HEK293 (cell line): ENCODE measurements at regions not wholly inside any gene's neighbourhood (a gene's known extent, or its start where the extent isn't known, plus 50 kb on each side); places are given as distances from the start of the nearest gene placed in this dataset.

Experiments
- CTCF ChIA-PET: fragments of 350-600 bp; formaldehyde crosslinking; extraction: SDS; loops from one replicate; lab custom pipeline; 2021; ENCODE audit warnings: antibody characterized with exemption; lab: Yijun Ruan, JAX
- POLR2A ChIA-PET: fragments of 300-600 bp; formaldehyde crosslinking; extraction: SDS; loops from one replicate; lab custom pipeline; 2020; ENCODE audit warnings: antibody characterized with exemption, inconsistent platforms; lab: Yijun Ruan, JAX
- H3K27ac ChIP-seq: fragments of 200-500 bp; sonication (Bioruptor generic); 2 replicates; pipeline ENCODE4 v1.5.1; 2014; ENCODE audit warnings: low read depth, low read length, control low read depth, inconsistent platforms; ENCODE audit errors: extremely low read depth
- H3K36me3 ChIP-seq, 2 experiments: fragments of 200-500 bp in 1 of 2; sonication (Bioruptor generic) in 1 of 2; 1 replicate in 1 of 2; 2 replicates in 1 of 2; pipeline ENCODE4 v1.5.1; 2014 to 2017; ENCODE audit warnings: inconsistent platforms in 2 of 2, low read length in 2 of 2; ENCODE audit not compliant: control insufficient read depth in 2 of 2, insufficient read depth in 1 of 2
- H3K4me1 ChIP-seq: fragments of 200-500 bp; sonication (Bioruptor generic); 2 replicates; pipeline ENCODE4 v1.5.1; 2014; ENCODE audit warnings: mild to moderate bottlenecking, low read length, inconsistent platforms; ENCODE audit not compliant: control insufficient read depth, insufficient read depth
- H3K4me3 ChIP-seq: 2 replicates; pipeline ENCODE4 v1.5.1; 2011; ENCODE audit warnings: low read depth, mild to moderate bottlenecking, control low read depth, low read length, moderate library complexity
- H3K9me3 ChIP-seq: fragments of 200-500 bp; sonication (Bioruptor generic); 2 replicates; pipeline ENCODE4 v1.5.1; 2014; ENCODE audit warnings: low read depth, low read length, inconsistent platforms; ENCODE audit not compliant: control insufficient read depth, insufficient read depth
- BCL11B ChIP-seq: fragments of 450-650 bp; formaldehyde crosslinking; IDR thresholded peaks from 2 replicates; pipeline ENCODE4 v1.5.1; 2016; ENCODE audit warnings: low read depth, missing biosample characterization, missing genetic modification characterization
- EGR2 ChIP-seq: fragments of 450-650 bp; formaldehyde crosslinking; IDR thresholded peaks from 2 replicates; pipeline ENCODE4 v1.5.1; 2016; ENCODE audit warnings: low read depth, missing biosample characterization, missing genetic modification characterization
- GLI2 ChIP-seq: fragments of 450-650 bp; formaldehyde crosslinking; IDR thresholded peaks from 2 replicates; pipeline ENCODE4; 2017; ENCODE audit warnings: missing biosample characterization, missing genetic modification characterization, low read depth, borderline replicate concordance
- GLIS2 ChIP-seq: fragments of 450-650 bp; formaldehyde crosslinking; IDR thresholded peaks from 2 replicates; pipeline ENCODE4 v1.5.1; 2016; ENCODE audit warnings: missing biosample characterization, missing genetic modification characterization
- MYNN ChIP-seq: fragments of 450-650 bp; formaldehyde crosslinking; IDR thresholded peaks from 2 replicates; pipeline ENCODE4 v1.5.1; 2016; ENCODE audit warnings: missing biosample characterization, missing genetic modification characterization, borderline replicate concordance
- PRDM4 ChIP-seq: fragments of 450-650 bp; formaldehyde crosslinking; IDR thresholded peaks from 2 replicates; pipeline ENCODE4 v1.5.1; 2017; ENCODE audit warnings: missing biosample characterization, missing genetic modification characterization
- SP3 ChIP-seq: fragments of 450-650 bp; formaldehyde crosslinking; IDR thresholded peaks from 2 replicates; pipeline ENCODE4 v1.5.1; 2016; ENCODE audit warnings: missing biosample characterization, missing genetic modification characterization
- ZNF132 ChIP-seq: fragments of 450-650 bp; formaldehyde crosslinking; IDR thresholded peaks from 2 replicates; pipeline ENCODE4 v1.5.1; 2017; ENCODE audit warnings: missing biosample characterization, missing genetic modification characterization, borderline replicate concordance
- ZNF211 ChIP-seq: fragments of 450-650 bp; formaldehyde crosslinking; IDR thresholded peaks from 2 replicates; pipeline ENCODE4 v1.5.1; 2016; ENCODE audit warnings: low read depth, missing biosample characterization, missing genetic modification characterization
- ZNF311 ChIP-seq: fragments of 450-650 bp; formaldehyde crosslinking; IDR thresholded peaks from 2 replicates; pipeline ENCODE4 v1.5.1; 2017; ENCODE audit warnings: missing biosample characterization, missing genetic modification characterization, borderline replicate concordance
- ZNF423 ChIP-seq: fragments of 450-650 bp; formaldehyde crosslinking; IDR thresholded peaks from 2 replicates; pipeline ENCODE4 v1.5.1; 2016; ENCODE audit warnings: missing biosample characterization, missing genetic modification characterization
- ZNF449 ChIP-seq: fragments of 450-650 bp; formaldehyde crosslinking; IDR thresholded peaks from 2 replicates; pipeline ENCODE4 v1.5.1; 2017; ENCODE audit warnings: missing biosample characterization, mild to moderate bottlenecking, missing genetic modification characterization, moderate library complexity
- ZNF544 ChIP-seq: fragments of 450-650 bp; formaldehyde crosslinking; IDR thresholded peaks from 2 replicates; pipeline ENCODE4 v1.5.0; 2017; ENCODE audit warnings: missing biosample characterization, missing genetic modification characterization
- ZNF548 ChIP-seq: fragments of 450-650 bp; formaldehyde crosslinking; IDR thresholded peaks from 2 replicates; pipeline ENCODE4 v1.5.1; 2016; ENCODE audit warnings: missing biosample characterization, missing genetic modification characterization
- ZNF560 ChIP-seq: fragments of 450-650 bp; formaldehyde crosslinking; IDR thresholded peaks from 2 replicates; pipeline ENCODE4 v1.5.1; 2017; ENCODE audit warnings: missing biosample characterization, missing genetic modification characterization, borderline replicate concordance
- ZNF580 ChIP-seq: fragments of 450-650 bp; formaldehyde crosslinking; IDR thresholded peaks from 2 replicates; pipeline ENCODE4 v1.5.1; 2016; ENCODE audit warnings: missing biosample characterization, missing genetic modification characterization
- ZNF596 ChIP-seq: fragments of 450-650 bp; IDR thresholded peaks from 2 replicates; pipeline ENCODE4 v1.5.0; 2018; ENCODE audit warnings: missing biosample characterization, mild to moderate bottlenecking, missing genetic modification characterization, moderate library complexity
- ZNF610 ChIP-seq: fragments of 450-650 bp; formaldehyde crosslinking; IDR thresholded peaks from 2 replicates; pipeline ENCODE4 v1.5.1; 2016; ENCODE audit warnings: missing biosample characterization, missing genetic modification characterization, borderline replicate concordance
- ZNF623 ChIP-seq: fragments of 450-650 bp; formaldehyde crosslinking; IDR thresholded peaks from 2 replicates; pipeline ENCODE4 v1.5.1; 2016; ENCODE audit warnings: missing biosample characterization, missing genetic modification characterization
- ZNF791 ChIP-seq: fragments of 450-650 bp; formaldehyde crosslinking; IDR thresholded peaks from 2 replicates; pipeline ENCODE4 v1.5.1; 2016; ENCODE audit warnings: missing biosample characterization, missing genetic modification characterization
- ZNF843 ChIP-seq: fragments of 450-650 bp; formaldehyde crosslinking; IDR thresholded peaks from 2 replicates; pipeline ENCODE4 v1.5.1; 2016; ENCODE audit warnings: missing biosample characterization, missing genetic modification characterization
- ZSCAN18 ChIP-seq: fragments of 450-650 bp; formaldehyde crosslinking; IDR thresholded peaks from 2 replicates; pipeline ENCODE4 v1.5.1; 2016; ENCODE audit warnings: missing biosample characterization, missing genetic modification characterization

GRCh38 chr3:8279886-8280550, 221.6 kb upstream of the LMCD1 start:
- H3K4me3 ChIP-seq: no peak overlapping the region
- H3K9me3 ChIP-seq: no peaks in the 10 kb centered on the region
- no peaks in the 10 kb centered on the region for H3K4me1 ChIP-seq
- no peak overlapping the region for H3K27ac ChIP-seq
- no peaks in the 10 kb centered on the region for H3K36me3 ChIP-seq
- POLR2A ChIA-PET: no interaction called here
- CTCF ChIA-PET: interaction anchor here (0.6 to 1.6 kb wide), 5 partner anchors 8 to 493 kb away, joined by 3 to 6 read pairs (median 3); no protein-coding TSS in a partner anchor
- TF ChIP-seq EGR2 (tag by site-specific recombination) (0 out of 2 replicates have a peak, but pooled peaks have one; percentile 24), BCL11B (tag by site-specific recombination) (no peak)

GRCh38 chr3:8282541-8283165, 219.0 kb upstream of the LMCD1 start:
- H3K4me3 ChIP-seq: no peak overlapping the region
- POLR2A ChIA-PET: no interaction called here
- no peak overlapping the region for H3K27ac ChIP-seq
- no peaks in the 10 kb centered on the region for H3K9me3 ChIP-seq
- TF ChIP-seq ZNF548 (tag by site-specific recombination): no peak
- TF ChIP-seq, all 188 proteins: peak for 0
- no peaks in the 10 kb centered on the region for H3K4me1 ChIP-seq
- no peaks in the 10 kb centered on the region for H3K36me3 ChIP-seq
- CTCF ChIA-PET: no interaction called here

GRCh38 chr3:8283193-8283592, 218.4 kb upstream of the LMCD1 start:
- no peaks in the 10 kb centered on the region for H3K9me3 ChIP-seq
- POLR2A ChIA-PET: no interaction called here
- TF ChIP-seq ZNF311 (tag by site-specific recombination) (no peak), ZSCAN18 (tag by site-specific recombination) (no peak), BCL11B (tag by site-specific recombination) (no peak), ZNF560 (no peak), ZNF211 (tag by site-specific recombination) (no peak), ZNF623 (tag by site-specific recombination) (no peak), ZNF596 (no peak), SP3 (tag by site-specific recombination) (no peak), ZNF449 (tag by site-specific recombination) (no peak), ZNF791 (tag by site-specific recombination) (no peak), ZNF132 (tag by site-specific recombination) (no peak)
- no peak overlapping the region for H3K4me3 ChIP-seq
- CTCF ChIA-PET: no interaction called here
- H3K27ac ChIP-seq: no peak overlapping the region
- no peaks in the 10 kb centered on the region for H3K4me1 ChIP-seq
- H3K36me3 ChIP-seq: no peaks in the 10 kb centered on the region

- ChIA-PET POLR2A (no interaction called here), CTCF (interaction anchor here (0.6 to 3.7 kb wide), 3 partner anchors 16 to 131 kb away, joined by 3 to 13 read pairs (median 7); no protein-coding TSS in a partner anchor)
- no peak overlapping the region for H3K4me3 ChIP-seq
- H3K9me3 ChIP-seq: no peaks in the 10 kb centered on the region
- no peak overlapping the region for H3K27ac ChIP-seq
- no peaks in the 10 kb centered on the region for H3K36me3 ChIP-seq
- H3K4me1 ChIP-seq: no peaks in the 10 kb centered on the region
- TF ChIP-seq ZNF423 (tag by site-specific recombination): no peak
- TF ChIP-seq ZNF610 (tag by site-specific recombination): no peak
- no peak for TF ChIP-seq ZNF843
- TF ChIP-seq ZNF544 (tag by site-specific recombination): no peak
- no peak for TF ChIP-seq GLI2 (tag by site-specific recombination)
- TF ChIP-seq MYNN (tag by site-specific recombination): no peak
- TF ChIP-seq PRDM4 (tag by site-specific recombination): no peak
- no peak for TF ChIP-seq GLIS2 (tag by site-specific recombination)
- no peak for TF ChIP-seq ZNF580 (tag by site-specific recombination)
Observed at GRCh38 chr3:8286086-8286485, 215.5 kb upstream of the LMCD1 start.
